Limb (tissue), 2 donors: ENCODE measurements at regions not wholly inside any gene's neighbourhood (a gene's known extent, or its start where the extent isn't known, plus 50 kb on each side); places are given as distances from the start of the nearest gene placed in this dataset.
"Not testable (repeated sequence)": the region's sequence is repeated elsewhere in the genome, so short reads cannot be mapped to it uniquely, and the experiment has no call there.

ENCODE experiments used
- DNase-seq, 2 donors: peaks; one replicate each; pipeline ENCODE4 v3.0.0-alpha.2; 2016; ENCODE audit errors: extremely low spot score in 2 of 2

DNA sequence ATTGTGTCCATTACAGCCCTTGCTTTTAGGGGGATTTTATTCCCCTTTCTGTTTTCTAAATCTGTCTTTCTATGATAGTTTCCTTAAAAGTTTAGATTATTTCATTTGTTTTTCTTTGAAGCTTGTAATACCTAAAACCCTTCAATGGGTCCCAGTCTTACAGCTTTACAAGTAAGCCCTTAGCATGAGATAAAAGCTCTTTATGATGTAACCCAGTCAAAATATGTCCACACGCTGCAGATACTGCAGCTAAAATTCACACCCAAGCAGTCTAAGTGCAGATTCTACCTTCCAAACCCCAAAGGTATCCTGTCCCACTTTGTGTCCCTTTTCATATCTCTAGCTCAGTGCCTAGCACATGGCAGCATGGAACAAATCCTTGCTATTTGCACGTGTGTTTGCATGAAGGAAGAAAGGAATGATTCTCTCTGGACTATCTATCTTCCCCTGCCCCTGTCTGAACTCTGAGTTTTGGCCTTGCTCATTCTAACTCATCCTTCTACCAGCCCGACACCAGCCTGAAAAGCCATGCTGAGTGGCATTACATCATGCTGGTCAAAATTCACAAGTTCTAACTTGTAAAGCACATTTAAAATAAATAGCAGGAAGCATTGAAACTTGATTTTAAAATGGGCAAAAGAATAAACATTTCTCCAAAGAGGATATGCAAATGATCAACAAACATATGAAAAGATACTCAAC, 623.2 kb downstream of the IRS1 start:
- DNase-seq: no peak

- no peak for DNase-seq
Observed at GRCh38 chr2:226174390-226174789, 625.2 kb downstream of the IRS1 start.

- DNase-seq: no peak
Observed at GRCh38 chr2:226172939-226173338, 626.7 kb downstream of the IRS1 start.

GRCh38 chr2:226172309-226172708, 627.3 kb downstream of the IRS1 start:
- DNase-seq: no peak

DNA sequence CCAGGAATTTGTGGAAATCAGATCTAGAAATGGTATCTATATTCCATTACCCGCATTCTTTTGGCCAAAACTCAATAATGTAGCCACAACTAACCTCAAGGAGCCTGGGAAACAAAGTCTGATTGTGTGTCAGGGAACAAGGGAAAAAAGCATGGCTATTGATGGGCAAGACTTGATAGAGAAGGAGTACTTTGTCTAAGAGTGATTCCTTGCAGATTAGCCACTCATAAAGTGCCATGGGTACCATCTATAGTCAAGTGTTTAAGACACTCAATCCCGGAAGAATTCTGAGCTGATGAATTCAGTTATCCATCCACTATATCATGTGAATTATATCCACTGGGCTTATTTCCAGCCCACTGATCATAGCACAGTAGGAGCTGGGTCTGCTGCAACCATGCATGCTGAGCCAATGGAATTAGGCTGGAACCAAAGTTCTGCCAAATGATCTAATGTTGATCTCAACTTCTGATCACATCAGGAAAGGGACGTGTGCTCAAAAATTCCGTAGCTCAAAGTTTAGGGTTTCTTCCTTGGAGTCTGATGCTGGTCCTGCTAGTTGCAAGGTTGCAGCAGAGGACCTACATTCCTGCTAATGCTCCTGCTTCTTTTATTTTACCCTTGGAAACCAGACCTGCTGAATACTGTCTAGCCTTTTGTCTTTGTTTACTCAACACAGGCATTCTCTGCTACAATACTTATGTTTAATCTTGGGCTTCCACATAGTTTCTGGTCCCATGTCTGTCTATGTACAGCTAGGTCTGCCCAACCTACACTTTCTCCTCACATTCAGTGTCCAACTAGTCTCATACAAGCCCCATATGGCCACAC, 629.7 kb downstream of the IRS1 start:
- DNase-seq: no peak

DNA sequence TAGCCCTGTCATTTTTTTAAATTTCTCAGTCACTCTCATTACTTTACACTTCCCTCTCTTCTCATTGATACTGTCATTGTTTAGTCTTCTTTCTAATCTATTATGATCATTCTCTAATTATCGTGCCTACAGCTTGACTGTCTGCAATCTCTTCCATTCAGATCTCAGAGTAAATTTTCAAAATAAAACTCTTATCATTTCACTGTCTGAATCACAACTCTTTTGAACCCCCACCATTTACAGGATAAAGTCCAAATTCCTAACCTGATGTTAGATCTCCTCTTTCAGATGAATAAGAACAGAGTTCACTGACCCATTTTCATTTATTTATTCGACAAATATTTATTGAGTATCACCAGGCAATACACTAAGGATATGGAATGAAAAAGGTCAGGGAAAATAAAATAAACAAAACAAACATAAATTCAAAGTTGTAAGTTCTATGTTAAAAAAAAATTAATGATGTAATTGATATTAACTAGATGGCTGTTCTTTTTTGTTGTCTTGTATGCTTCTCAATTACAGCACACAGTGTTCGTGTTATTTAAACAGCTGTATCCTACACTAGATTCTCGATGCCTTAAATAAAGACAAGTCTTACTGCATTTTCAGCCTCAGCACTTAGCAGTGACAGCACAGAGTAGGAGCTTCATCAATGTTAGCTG, 631.0 kb downstream of the IRS1 start:
- no peak for DNase-seq

GRCh38 chr2:226164512-226164911, 635.1 kb downstream of the IRS1 start:
- DNase-seq: no peak

GRCh38 chr2:226160617-226161016, 639.0 kb downstream of the IRS1 start:
- DNase-seq: not testable (repeated sequence)

DNA sequence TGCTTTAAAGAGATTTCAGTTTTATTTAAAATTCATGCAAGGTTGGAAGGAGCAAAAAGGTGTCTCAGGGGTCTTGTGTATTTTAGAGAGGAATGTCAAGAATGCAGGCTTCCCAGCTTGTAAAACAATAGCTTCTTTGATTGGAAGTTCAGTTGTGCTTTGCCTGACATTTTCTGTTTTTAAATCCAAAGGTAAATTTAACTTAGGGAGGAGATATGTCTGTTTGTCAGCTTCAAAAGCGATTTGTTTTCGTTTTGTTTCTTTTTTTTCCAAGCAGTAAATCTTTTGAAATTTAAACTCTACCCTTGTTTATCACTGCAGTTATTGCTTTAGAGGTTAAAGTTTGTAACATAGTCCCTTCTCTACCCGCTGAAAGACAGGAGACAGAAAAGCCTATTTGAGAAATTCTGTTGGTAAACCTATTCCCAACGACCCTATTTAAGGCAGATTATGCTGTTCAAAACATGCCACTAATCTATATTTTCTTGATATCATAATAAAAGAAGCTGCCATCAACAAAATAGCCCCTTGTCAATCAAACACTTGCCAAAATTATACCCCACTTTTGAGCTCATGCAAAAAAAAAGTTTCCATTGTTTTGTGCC, 639.6 kb downstream of the IRS1 start:
- no peak for DNase-seq

GRCh38 chr2:226158940-226159339, 640.7 kb downstream of the IRS1 start:
- no peak for DNase-seq

DNA sequence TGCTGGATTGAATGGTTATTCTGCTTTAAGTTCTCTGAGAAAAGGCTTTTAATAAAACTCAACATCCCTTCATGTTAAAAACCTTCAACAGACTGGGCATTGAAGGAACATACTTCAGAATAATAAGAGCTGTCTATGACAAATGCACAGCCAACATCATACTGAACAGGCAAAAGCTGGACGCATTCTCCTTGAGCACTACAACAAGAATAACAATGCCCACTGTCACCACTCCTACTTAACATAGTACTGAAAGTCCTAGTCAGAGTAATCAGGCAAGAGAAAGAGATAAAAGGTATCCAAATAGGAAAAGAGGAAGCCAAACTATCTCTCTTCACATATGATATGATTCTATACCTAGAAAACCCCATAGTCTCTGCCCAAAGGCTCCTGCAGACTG, 641.4 kb downstream of the IRS1 start:
- DNase-seq: no peak

GRCh38 chr2:226155093-226155875, 644.3 kb downstream of the IRS1 start:
- DNase-seq: no peak

GRCh38 chr2:226154610-226155009, 645.0 kb downstream of the IRS1 start:
- no peak for DNase-seq

GRCh38 chr2:226153553-226153952, 646.1 kb downstream of the IRS1 start:
- DNase-seq: no peak

DNA sequence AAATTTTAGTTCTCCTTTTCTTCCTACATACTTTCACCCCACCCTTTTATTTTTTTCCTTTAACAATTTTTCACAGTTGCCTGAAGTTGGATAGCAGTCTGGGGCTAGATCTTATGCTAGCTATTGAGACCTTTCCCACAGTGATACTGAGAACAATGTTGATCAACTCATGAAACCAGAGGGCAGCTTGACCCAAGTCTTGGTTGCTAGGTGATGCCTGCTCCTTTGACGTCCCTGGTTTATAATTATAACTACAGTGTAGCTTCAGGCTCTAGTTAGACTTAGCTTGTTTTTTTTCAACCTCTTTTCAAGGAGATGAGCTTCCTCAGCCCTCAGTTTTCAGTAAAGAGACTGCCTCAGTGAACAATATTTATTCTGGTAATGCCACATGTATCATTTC, 648.5 kb downstream of the IRS1 start:
- no peak for DNase-seq

DNA sequence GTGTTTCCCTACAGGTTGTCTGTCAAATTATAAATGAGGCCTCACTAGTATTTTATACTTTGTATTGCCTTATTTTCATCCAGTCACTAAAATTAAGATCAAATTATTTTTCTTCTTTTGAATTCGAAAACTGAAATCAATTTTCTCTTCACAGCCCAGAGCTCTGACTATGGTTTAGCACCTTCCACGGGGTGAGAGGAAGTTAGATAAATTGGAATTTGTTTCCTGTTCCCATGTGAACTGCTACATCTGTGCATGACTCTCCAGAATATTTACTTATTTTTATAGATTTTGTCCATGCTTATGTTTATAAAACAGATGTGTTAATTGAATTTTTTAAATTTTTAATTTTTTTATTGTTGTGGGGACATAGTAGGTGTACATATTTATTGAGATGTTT, 656.5 kb downstream of the IRS1 start:
- DNase-seq: no peak

GRCh38 chr2:226142463-226142862, 657.2 kb downstream of the IRS1 start:
- DNase-seq: no peak

DNA sequence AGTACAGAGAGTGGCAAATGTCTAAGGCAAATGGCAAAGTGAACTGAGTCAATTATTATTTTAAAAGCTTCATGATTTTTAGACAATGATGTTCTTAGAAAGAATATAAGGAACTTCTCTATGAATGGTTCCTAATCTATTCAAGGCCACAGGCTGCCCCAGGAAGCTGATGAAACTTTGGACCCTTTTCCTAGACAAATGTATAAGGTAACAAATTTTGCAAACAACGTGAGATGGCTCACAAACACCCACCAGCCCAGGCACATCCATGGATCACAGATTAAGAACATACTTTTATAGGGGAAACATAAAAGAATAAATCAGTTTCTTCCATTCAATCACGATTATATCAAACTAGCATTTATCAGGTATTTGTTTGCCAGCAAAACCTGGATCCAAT, 659.0 kb downstream of the IRS1 start:
- no peak for DNase-seq

DNA sequence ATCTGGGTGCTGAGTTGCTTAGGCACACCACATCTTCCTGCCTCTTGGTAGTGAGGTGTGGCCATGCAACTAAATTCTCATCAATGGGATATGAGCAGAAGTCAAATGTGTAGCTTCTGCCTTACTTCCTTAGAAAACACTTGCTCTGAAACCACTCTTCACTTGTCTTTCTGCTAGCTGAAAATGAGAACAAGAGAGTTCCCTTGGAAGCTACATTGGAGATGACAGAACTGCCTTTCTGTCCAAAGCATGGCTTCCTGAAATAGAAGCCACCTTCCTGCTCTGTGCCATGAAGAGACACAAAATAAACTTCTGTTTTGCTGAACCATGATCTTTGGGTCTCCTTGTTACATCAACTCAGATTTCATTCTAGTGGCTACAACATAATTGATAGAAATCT, 659.9 kb downstream of the IRS1 start:
- DNase-seq: no peak

- no peak for DNase-seq
Observed at GRCh38 chr2:226137201-226137811, 662.3 kb downstream of the IRS1 start.

- DNase-seq: no peak
Observed at GRCh38 chr2:226136739-226137138, 662.9 kb downstream of the IRS1 start.
